ENCODE measurements at regions not wholly inside any gene's neighbourhood (a gene's known extent, or its start where the extent isn't known, plus 50 kb on each side); places are given as distances from the start of the nearest gene placed in this dataset.

GRCh38 chr17:71168053-71168741 lies 952.6 kb upstream of the SOX9 start:
- TF ChIP-seq CTCF (IDR thresholded peaks at IDR 0.05; ENCODE audit: low read depth, low read length, missing input control) (no peak), REST (IDR thresholded peaks at IDR 0.05) (no peak), RAD21 (IDR thresholded peaks at IDR 0.05) (no peak), NR2F2 (IDR thresholded peaks at IDR 0.05) (no peak), YY1 (IDR thresholded peaks at IDR 0.05) (no peak), RXRA (IDR thresholded peaks at IDR 0.05) (no peak)

All from liver (tissue), 3 donors.